Stimulated activated CD4-positive, alpha-beta T cell treated with anti-CD3 and anti-CD28 coated beads, TNF-alpha, amount 100 ng/mL, for 4 hours (primary cell): ENCODE measurements at regions not wholly inside any gene's neighbourhood (a gene's known extent, or its start where the extent isn't known, plus 50 kb on each side); places are given as distances from the start of the nearest gene placed in this dataset.

Experiments
- DNase-seq, 3 experiments: peaks; one replicate each; pipeline ENCODE4 v3.0.0-alpha.2; 2020; ENCODE audit warnings: low read depth in 3 of 3

- no peak for DNase-seq
These were observed 663.6 kb downstream of the BCL11B start for GRCh38 chr14:98608071-98609060.

- no peak for DNase-seq
These were observed 659.4 kb downstream of the BCL11B start for GRCh38 chr14:98612434-98613200.

GRCh38 chr14:98614741-98615140 is 657.3 kb downstream of the BCL11B start:
- DNase-seq: no peak

- DNase-seq: no peak
These were observed 649.6 kb downstream of the BCL11B start for GRCh38 chr14:98622208-98623051.

GRCh38 chr14:98623788-98624415 is 648.1 kb downstream of the BCL11B start:
- DNase-seq: no peak

- DNase-seq: no peak
These were observed 638.6 kb downstream of the BCL11B start for GRCh38 chr14:98633380-98633779.

- DNase-seq: no peak
These were observed 637.8 kb downstream of the BCL11B start for GRCh38 chr14:98634043-98634820.

- DNase-seq: no peak
These were observed 633.6 kb downstream of the BCL11B start for GRCh38 chr14:98638366-98638765.

- DNase-seq: no peak
These were observed 624.2 kb downstream of the BCL11B start for GRCh38 chr14:98647754-98648153.

- DNase-seq: no peak
These were observed 621.0 kb downstream of the BCL11B start for GRCh38 chr14:98651037-98651436.

GRCh38 chr14:98665007-98665406 is 607.0 kb downstream of the BCL11B start:
- no peak for DNase-seq

- no peak for DNase-seq
These were observed 605.5 kb downstream of the BCL11B start for GRCh38 chr14:98666545-98666944.

- DNase-seq: no peak
These were observed 590.0 kb downstream of the BCL11B start for GRCh38 chr14:98682033-98682432.

- DNase-seq: no peak
These were observed 589.3 kb downstream of the BCL11B start for GRCh38 chr14:98682726-98683125.

- no peak for DNase-seq
These were observed 587.5 kb downstream of the BCL11B start for GRCh38 chr14:98684468-98684867.

- DNase-seq: no peak
These were observed 586.3 kb downstream of the BCL11B start for GRCh38 chr14:98685725-98686124.

GRCh38 chr14:98688446-98688845 is 583.6 kb downstream of the BCL11B start:
- no peak for DNase-seq

- no peak for DNase-seq
These were observed 582.0 kb downstream of the BCL11B start for GRCh38 chr14:98689951-98690350.

- no peak for DNase-seq
These were observed 579.2 kb downstream of the BCL11B start for GRCh38 chr14:98692832-98693231.

GRCh38 chr14:98694541-98694940 is 577.5 kb downstream of the BCL11B start:
- no peak for DNase-seq

- DNase-seq: no peak
These were observed 576.2 kb downstream of the BCL11B start for GRCh38 chr14:98695809-98696208.
